WTC11 (cell line): ENCODE measurements at regions not wholly inside any gene's neighbourhood (a gene's known extent, or its start where the extent isn't known, plus 50 kb on each side); places are given as distances from the start of the nearest gene placed in this dataset.

ENCODE experiments used
- ATAC-seq: fragments of 200-7000 bp; cut with Tn5 transposase; 2 replicates; pipeline ENCODE4 v1.10.0; 2021; ENCODE audit warnings: mild to moderate bottlenecking, moderate library complexity
- CTCF ChIA-PET: fragments of 300-600 bp; sonication (Branson Sonifier 250); formaldehyde crosslinking; loops from one replicate; lab custom pipeline; 2021; ENCODE audit warnings: antibody characterized with exemption; lab: Charles Lee
- POLR2A ChIA-PET: fragments of 350-600 bp; sonication (Branson Sonifier 250); formaldehyde crosslinking; loops from one replicate; lab custom pipeline; 2021; ENCODE audit warnings: antibody characterized with exemption; lab: Charles Lee
- DNase-seq: peaks from one replicate; pipeline ENCODE4 v3.0.0; 2021; ENCODE audit warnings: low spot score
- H3K27ac Mint-ChIP-seq: 2 replicates; pipeline ENCODE4 v1.8.0; 2021; ENCODE audit warnings: mixed read lengths
- H3K27me3 Mint-ChIP-seq: 2 replicates; pipeline ENCODE4 v1.8.0; 2021; ENCODE audit warnings: low read depth, mild to moderate bottlenecking, moderate library complexity, mixed read lengths
- H3K36me3 Mint-ChIP-seq: 2 replicates; pipeline ENCODE4 v1.8.0; 2021; ENCODE audit warnings: mixed read lengths
- H3K4me1 Mint-ChIP-seq: 2 replicates; pipeline ENCODE4 v1.8.0; 2022; ENCODE audit warnings: mixed read lengths
- H3K4me3 Mint-ChIP-seq: 2 replicates; pipeline ENCODE4 v1.8.0; 2021; ENCODE audit warnings: mild to moderate bottlenecking, moderate library complexity, mixed read lengths
- H3K9me3 Mint-ChIP-seq: 2 replicates; pipeline ENCODE4 v1.8.0; 2021; ENCODE audit warnings: mixed read lengths
- AR ChIP-seq: fragments of 250-450 bp; sonication (Bioruptor Pico); IDR thresholded peaks from 2 replicates; pipeline ENCODE4 v1.9.0; 2021; ENCODE audit warnings: mild to moderate bottlenecking
- CREB1 ChIP-seq: sonication (generic); formaldehyde crosslinking; IDR thresholded peaks from 2 replicates; pipeline ENCODE4 v1.8.0; 2023; ENCODE audit warnings: mild to moderate bottlenecking, missing genetic modification reagents
- ELF4 ChIP-seq: sonication (generic); formaldehyde crosslinking; IDR thresholded peaks from 2 replicates; pipeline ENCODE4 v1.8.1; 2022; ENCODE audit warnings: low read depth, mild to moderate bottlenecking, moderate library complexity, missing genetic modification reagents
- FOXK1 ChIP-seq: sonication (generic); formaldehyde crosslinking; IDR thresholded peaks from 2 replicates; pipeline ENCODE4 v1.8.0; 2022; ENCODE audit warnings: mild to moderate bottlenecking, moderate library complexity, missing genetic modification reagents
- FOXP1 ChIP-seq: sonication (generic); formaldehyde crosslinking; IDR thresholded peaks from 2 replicates; pipeline ENCODE4 v1.8.0; 2022; ENCODE audit warnings: missing genetic modification reagents, mild to moderate bottlenecking, moderate library complexity, borderline replicate concordance
- GRHL2 ChIP-seq: fragments of 250-450 bp; sonication (Bioruptor Pico); IDR thresholded peaks from 2 replicates; pipeline ENCODE4 v1.8.0; 2022; ENCODE audit warnings: mild to moderate bottlenecking, moderate library complexity; ENCODE audit not compliant: insufficient replicate concordance, severe bottlenecking
- JUN ChIP-seq: sonication (generic); formaldehyde crosslinking; IDR thresholded peaks from 2 replicates; pipeline ENCODE4 v1.8.0; 2023; ENCODE audit warnings: mild to moderate bottlenecking, missing genetic modification reagents
- KAT7 ChIP-seq: sonication (generic); formaldehyde crosslinking; IDR thresholded peaks from 2 replicates; pipeline ENCODE4 v1.8.1; 2023; ENCODE audit warnings: missing genetic modification reagents, mild to moderate bottlenecking, borderline replicate concordance
- MAX ChIP-seq: sonication (generic); formaldehyde crosslinking; IDR thresholded peaks from 2 replicates; pipeline ENCODE4 v1.8.0; 2022; ENCODE audit warnings: mild to moderate bottlenecking, missing genetic modification reagents
- MXD4 ChIP-seq: fragments of 250-450 bp; sonication (Bioruptor Pico); IDR thresholded peaks from 2 replicates; pipeline ENCODE4 v1.8.0; 2021; ENCODE audit warnings: mild to moderate bottlenecking, moderate library complexity, borderline replicate concordance
- OVOL2 ChIP-seq: fragments of 250-450 bp; sonication (Bioruptor Pico); IDR thresholded peaks from 2 replicates; pipeline ENCODE4 v1.9.0; 2021; ENCODE audit warnings: mild to moderate bottlenecking, borderline replicate concordance
- PREB ChIP-seq: sonication (generic); formaldehyde crosslinking; IDR thresholded peaks from 2 replicates; pipeline ENCODE4 v1.8.1; 2022; ENCODE audit warnings: mild to moderate bottlenecking, missing genetic modification reagents, moderate library complexity, borderline replicate concordance
- RELA ChIP-seq: sonication (generic); formaldehyde crosslinking; IDR thresholded peaks from 2 replicates; pipeline ENCODE4 v1.8.1; 2022; ENCODE audit warnings: missing genetic modification reagents, mild to moderate bottlenecking, borderline replicate concordance
- SMAD3 ChIP-seq: sonication (generic); formaldehyde crosslinking; IDR thresholded peaks from 2 replicates; pipeline ENCODE4 v1.8.0; 2022; ENCODE audit warnings: missing genetic modification reagents, mild to moderate bottlenecking, borderline replicate concordance
- SOX15 ChIP-seq: fragments of 250-450 bp; sonication (Bioruptor Pico); IDR thresholded peaks from 2 replicates; pipeline ENCODE4 v1.9.0; 2021; ENCODE audit warnings: mild to moderate bottlenecking
- SP1 ChIP-seq: sonication (generic); formaldehyde crosslinking; conservative IDR thresholded peaks from 2 replicates; pipeline ENCODE4 v1.8.1; 2022; ENCODE audit warnings: missing genetic modification reagents
- TP53 ChIP-seq: sonication (generic); formaldehyde crosslinking; IDR thresholded peaks from 2 replicates; pipeline ENCODE4 v1.8.1; 2023; ENCODE audit warnings: mild to moderate bottlenecking, missing genetic modification reagents
- ZNF219 ChIP-seq: sonication (generic); formaldehyde crosslinking; IDR thresholded peaks from 2 replicates; pipeline ENCODE4 v1.8.0; 2023; ENCODE audit warnings: missing genetic modification reagents, mild to moderate bottlenecking, borderline replicate concordance
- ZNF232 ChIP-seq: sonication (generic); formaldehyde crosslinking; IDR thresholded peaks from 2 replicates; pipeline ENCODE4 v1.8.0; 2022; ENCODE audit warnings: mild to moderate bottlenecking, missing genetic modification reagents
- ZNF317 ChIP-seq: sonication (generic); formaldehyde crosslinking; IDR thresholded peaks from 2 replicates; pipeline ENCODE4 v1.8.1; 2023; ENCODE audit warnings: low read depth, mild to moderate bottlenecking, moderate library complexity, missing genetic modification reagents, borderline replicate concordance
- ZNF396 ChIP-seq: fragments of 250-450 bp; sonication (Bioruptor Pico); IDR thresholded peaks from 2 replicates; pipeline ENCODE4 v1.8.0; 2021; ENCODE audit warnings: mild to moderate bottlenecking, moderate library complexity, borderline replicate concordance
- ZNF416 ChIP-seq: fragments of 250-450 bp; sonication (Bioruptor Pico); IDR thresholded peaks from 2 replicates; pipeline ENCODE4 v1.9.0; 2021; ENCODE audit warnings: mild to moderate bottlenecking, inconsistent platforms
- TF ChIP-seq, protein P1 (sequence below): fragments of 250-450 bp; sonication (Bioruptor Pico); conservative IDR thresholded peaks from 2 replicates; pipeline ENCODE4 v1.9.0; 2021; ENCODE audit warnings: mild to moderate bottlenecking
- TF ChIP-seq, protein P2 (sequence below): fragments of 250-450 bp; sonication (Bioruptor Pico); IDR thresholded peaks from 2 replicates; pipeline ENCODE4 v1.8.0; 2021; ENCODE audit warnings: mild to moderate bottlenecking

DNA sequence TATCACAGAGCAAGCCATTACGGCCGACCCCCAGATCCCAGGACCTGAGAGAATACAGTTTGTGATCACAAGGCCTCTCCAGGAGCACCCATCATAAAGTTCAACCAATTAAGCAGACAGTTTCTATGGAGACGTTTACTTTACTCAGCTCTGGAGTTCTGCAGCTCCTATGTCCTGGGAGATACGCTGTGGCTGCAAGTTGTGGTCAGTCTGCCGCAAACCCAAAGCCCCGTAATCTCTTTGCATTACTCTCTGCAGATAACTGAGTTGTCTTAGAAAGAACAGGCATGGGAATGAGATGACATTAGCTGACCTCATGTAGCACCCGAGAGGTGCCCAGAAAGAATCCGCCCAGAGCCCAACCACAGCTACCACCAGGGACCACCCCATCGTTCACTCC lies 305.1 kb downstream of the FGFR2 start (continued):
- TF ChIP-seq RELA (CRISPR knock-in tag): no peak
- no peak for TF ChIP-seq OVOL2
- no peak for TF ChIP-seq FOXK1
- TF ChIP-seq SOX15: no peak
- TF ChIP-seq TP53 (CRISPR knock-in tag): no peak

DNA sequence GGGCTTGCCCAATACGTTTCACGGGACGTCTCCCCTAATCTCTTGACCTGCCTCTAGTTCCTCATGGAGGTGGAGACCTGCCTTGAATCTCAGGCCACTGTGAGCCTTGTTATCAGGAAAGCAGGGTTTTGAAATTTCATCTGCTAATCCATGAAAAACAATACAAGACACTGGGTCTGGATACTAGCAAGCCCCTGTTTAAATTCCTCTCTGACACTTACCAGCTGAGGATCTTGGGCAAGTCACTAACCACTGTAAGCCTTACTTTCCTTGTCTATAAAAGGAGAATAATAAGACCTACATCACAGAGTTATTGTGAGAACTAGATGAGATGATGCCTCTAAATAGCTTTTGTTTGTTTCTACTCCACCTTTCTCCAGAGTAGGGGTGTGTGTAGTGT lies 303.6 kb downstream of the FGFR2 start:
- ChIA-PET POLR2A (no interaction called here), CTCF (no interaction called here)
- Mint-ChIP-seq H3K9me3 (peaks cover 15% of the 10 kb centered on the region), H3K27me3 (peaks cover 10% of the 10 kb centered on the region), H3K27ac (no peak overlapping the region), H3K4me1 (peaks cover 22% of the 10 kb centered on the region), H3K36me3 (no peaks in the 10 kb centered on the region; the same call in 1 of the 2 replicates), H3K4me3 (no peak overlapping the region)
- TF ChIP-seq SP1 (CRISPR knock-in tag) (no peak), GRHL2 (CRISPR knock-in tag) (no peak), ZNF232 (no peak), AR (CRISPR knock-in tag) (no peak), ELF4 (no peak), PREB (CRISPR knock-in tag) (no peak), ZNF317 (CRISPR knock-in tag) (no peak), ZNF416 (CRISPR knock-in tag) (no peak), MAX (CRISPR knock-in tag) (no peak), SMAD3 (no peak)
- TF ChIP-seq, protein P1, sequence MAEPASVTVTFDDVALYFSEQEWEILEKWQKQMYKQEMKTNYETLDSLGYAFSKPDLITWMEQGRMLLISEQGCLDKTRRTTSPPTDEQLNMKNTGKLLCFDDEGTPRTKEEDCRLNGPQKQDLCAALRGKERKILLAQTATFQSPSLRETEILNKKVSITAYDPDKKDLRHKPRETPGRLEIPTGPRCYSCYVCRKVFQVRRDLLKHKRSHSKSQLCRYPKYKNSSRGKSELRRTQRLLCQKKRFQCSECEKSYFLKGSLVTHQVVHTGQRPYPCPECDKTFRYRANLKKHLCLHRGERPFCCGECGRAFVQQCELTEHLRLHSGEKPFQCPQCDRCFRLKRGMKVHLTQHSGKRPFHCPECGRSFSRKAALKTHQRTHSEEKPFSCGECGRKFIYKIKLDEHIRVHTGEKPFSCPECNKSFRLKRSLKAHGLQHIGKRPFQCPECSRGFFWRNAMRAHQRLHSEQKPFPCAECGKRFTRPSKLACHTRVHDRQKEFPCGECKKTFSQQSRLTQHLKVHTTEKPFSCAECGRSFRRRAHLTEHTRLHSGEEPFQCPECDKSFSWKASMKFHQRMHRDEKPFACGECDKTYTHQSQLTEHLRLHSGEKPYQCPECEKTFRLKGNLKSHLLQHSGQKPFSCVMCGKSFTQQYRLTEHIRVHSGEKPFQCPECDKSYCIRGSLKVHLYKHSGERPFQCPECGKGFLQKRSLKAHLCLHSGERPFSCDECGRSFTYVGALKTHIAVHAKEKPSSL (CRISPR knock-in tag): no peak
- no peak for DNase-seq
- ATAC-seq: no peak

DNA sequence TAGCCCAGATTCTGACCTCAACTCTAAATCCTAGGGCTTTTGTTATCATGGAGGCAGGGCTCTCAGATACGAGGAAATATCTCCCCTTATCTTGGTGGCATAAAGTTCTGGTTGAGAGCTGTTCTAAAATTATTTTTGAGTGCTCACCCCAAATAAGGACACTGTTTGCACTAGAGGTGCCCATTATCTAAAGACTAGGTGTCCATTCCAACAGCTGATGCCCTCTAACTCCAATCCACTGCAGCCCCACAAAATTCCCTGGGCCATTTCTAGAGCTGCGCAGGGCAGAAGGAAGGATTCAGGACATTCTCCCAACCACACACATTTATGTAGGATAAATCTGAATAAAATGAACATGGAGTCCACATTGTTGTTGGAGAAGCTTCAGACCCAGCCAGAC lies 301.9 kb downstream of the FGFR2 start:
- TF ChIP-seq, protein P1 (CRISPR knock-in tag): no peak
- no peak for TF ChIP-seq MXD4 (CRISPR knock-in tag)
- TF ChIP-seq FOXP1 (CRISPR knock-in tag): no peak
- TF ChIP-seq ZNF317 (CRISPR knock-in tag): no peak
- TF ChIP-seq CREB1 (CRISPR knock-in tag): no peak
- no peak for TF ChIP-seq KAT7 (CRISPR knock-in tag)
- TF ChIP-seq ZNF219 (CRISPR knock-in tag): no peak
- no peak for TF ChIP-seq ZNF396 (CRISPR knock-in tag)
- TF ChIP-seq SP1 (CRISPR knock-in tag): no peak
- TF ChIP-seq, protein P2, sequence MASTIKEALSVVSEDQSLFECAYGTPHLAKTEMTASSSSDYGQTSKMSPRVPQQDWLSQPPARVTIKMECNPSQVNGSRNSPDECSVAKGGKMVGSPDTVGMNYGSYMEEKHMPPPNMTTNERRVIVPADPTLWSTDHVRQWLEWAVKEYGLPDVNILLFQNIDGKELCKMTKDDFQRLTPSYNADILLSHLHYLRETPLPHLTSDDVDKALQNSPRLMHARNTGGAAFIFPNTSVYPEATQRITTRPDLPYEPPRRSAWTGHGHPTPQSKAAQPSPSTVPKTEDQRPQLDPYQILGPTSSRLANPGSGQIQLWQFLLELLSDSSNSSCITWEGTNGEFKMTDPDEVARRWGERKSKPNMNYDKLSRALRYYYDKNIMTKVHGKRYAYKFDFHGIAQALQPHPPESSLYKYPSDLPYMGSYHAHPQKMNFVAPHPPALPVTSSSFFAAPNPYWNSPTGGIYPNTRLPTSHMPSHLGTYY (CRISPR knock-in tag): no peak
- no peak for TF ChIP-seq JUN (CRISPR knock-in tag)
- TF ChIP-seq RELA (CRISPR knock-in tag): no peak
- ChIA-PET POLR2A (no interaction called here), CTCF (no interaction called here)
- Mint-ChIP-seq H3K9me3 (peaks cover 15% of the 10 kb centered on the region), H3K27me3 (peaks cover 9% of the 10 kb centered on the region), H3K27ac (no peak overlapping the region), H3K4me3 (no peak overlapping the region), H3K4me1 (peaks cover 11% of the 10 kb centered on the region), H3K36me3 (no peaks in the 10 kb centered on the region; the same call in 1 of the 2 replicates)
- no peak for DNase-seq
- ATAC-seq: no peak
